IPS-20b (cell line): ENCODE measurements at regions not wholly inside any gene's neighbourhood (a gene's known extent, or its start where the extent isn't known, plus 50 kb on each side); places are given as distances from the start of the nearest gene placed in this dataset.

Source experiments
- H3K27ac ChIP-seq: one replicate; pipeline ENCODE4 v1.5.1; 2013; ENCODE audit warnings: low read length
- H3K27me3 ChIP-seq: 2 replicates; pipeline ENCODE4 v1.6.1; 2013; ENCODE audit warnings: mild to moderate bottlenecking, low read length, inconsistent platforms; ENCODE audit not compliant: insufficient read depth
- H3K36me3 ChIP-seq: 2 replicates; pipeline ENCODE4 v1.6.1; 2013; ENCODE audit warnings: low read depth, mild to moderate bottlenecking, inconsistent platforms, low read length, moderate library complexity; ENCODE audit not compliant: insufficient read depth
- H3K4me1 ChIP-seq: 2 replicates; pipeline ENCODE4 v1.6.1; 2013; ENCODE audit warnings: mild to moderate bottlenecking, control low read depth, inconsistent platforms, low read length, moderate library complexity; ENCODE audit not compliant: insufficient read depth
- H3K4me3 ChIP-seq: 2 replicates; pipeline ENCODE4 v1.5.1; 2013; ENCODE audit warnings: mild to moderate bottlenecking, low read length, inconsistent platforms
- H3K9ac ChIP-seq: 2 replicates; pipeline ENCODE4 v1.6.1; 2013; ENCODE audit warnings: low read depth, mild to moderate bottlenecking, inconsistent platforms, low read length, moderate library complexity
- H3K9me3 ChIP-seq: 2 replicates; pipeline ENCODE4 v1.6.1; 2013; ENCODE audit warnings: mild to moderate bottlenecking, low read depth, low read length, inconsistent platforms; ENCODE audit not compliant: insufficient read depth

DNA sequence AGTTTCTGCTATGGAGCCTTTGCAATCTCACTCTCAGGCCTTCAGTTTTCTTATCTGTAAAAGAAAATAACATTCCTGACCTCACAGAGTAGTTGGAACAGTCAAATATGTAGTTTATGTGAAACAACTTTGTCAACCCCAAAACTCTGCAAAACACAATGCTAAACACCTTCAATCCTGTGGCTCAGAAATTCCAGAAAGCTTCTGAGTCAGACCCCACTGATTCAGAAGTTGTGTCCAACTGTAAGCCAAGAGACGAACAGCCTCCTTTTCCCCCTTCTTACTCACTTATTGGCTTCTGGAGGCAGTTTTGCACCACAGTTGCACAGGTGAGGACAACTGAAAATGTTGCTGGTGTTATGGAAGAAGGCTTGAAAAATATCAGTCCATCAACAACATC lies 52.9 kb downstream of the TMSB4Y start:
- no peak overlapping the region for H3K9ac ChIP-seq
- H3K4me3 ChIP-seq, result no peak overlapping the region
- no peak overlapping the region for H3K27ac ChIP-seq
- H3K36me3 ChIP-seq, result peaks cover 61% of the 10 kb centered on the region
- H3K4me1 ChIP-seq, result no peaks in the 10 kb centered on the region
- no peaks in the 10 kb centered on the region for H3K27me3 ChIP-seq
- H3K9me3 ChIP-seq, result no peaks in the 10 kb centered on the region

DNA sequence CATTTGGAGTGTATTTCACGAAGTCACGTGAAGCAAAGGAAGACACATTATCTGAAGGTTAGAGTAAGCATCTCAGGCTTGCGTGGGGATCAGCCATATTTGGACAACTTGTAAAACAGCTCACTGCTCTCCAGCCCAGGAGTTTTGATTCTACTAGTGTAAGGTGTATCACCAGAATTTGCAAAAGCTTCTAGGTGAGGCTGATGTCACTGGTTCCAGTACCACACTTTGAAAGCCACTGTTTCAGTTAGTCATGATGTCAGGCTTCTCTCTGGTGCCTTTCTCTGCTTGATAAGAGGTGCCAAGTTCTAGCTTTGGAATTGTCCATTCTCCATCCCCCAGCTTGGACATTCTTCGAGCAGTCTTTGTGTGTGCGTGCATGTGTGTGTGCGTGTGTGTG lies 62.3 kb downstream of the TMSB4Y start:
- Histone ChIP-seq H3K36me3 (peaks cover 61% of the 10 kb centered on the region), H3K9me3 (no peaks in the 10 kb centered on the region), H3K4me1 (no peaks in the 10 kb centered on the region)

DNA sequence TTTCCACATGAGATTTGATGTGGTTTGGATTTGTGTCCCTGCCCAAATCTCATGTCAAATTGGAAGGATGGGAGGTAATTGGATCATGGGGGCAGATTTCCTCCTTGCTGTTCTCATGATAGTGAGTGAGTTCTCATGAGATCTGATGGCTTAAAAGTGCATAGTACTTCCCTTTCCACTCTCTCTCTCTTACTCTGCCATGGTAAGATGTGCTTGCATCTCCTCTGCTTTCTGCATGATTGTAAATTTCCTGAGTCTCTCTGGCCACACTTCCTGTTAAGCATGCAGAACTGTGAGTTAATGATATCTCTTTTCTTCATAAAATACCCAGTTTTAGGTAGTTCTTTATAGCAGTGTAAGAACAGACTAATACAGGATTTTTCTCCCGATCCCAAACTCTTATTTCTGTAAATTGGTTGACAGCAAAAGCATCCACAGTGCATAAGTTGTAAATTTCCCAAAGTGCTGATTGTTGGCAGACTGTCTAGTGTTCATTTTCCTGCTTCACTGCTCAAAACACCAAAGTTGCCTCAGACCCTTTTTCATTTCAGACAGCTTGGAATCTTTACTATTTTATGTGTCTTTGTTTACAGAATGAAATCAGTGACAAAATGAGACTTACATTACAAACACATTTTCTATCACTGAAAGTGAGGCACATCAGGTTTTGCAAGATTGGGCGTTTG lies 86.6 kb downstream of the TMSB4Y start:
- Histone ChIP-seq H3K9me3 (no peaks in the 10 kb centered on the region), H3K36me3 (peaks cover 40% of the 10 kb centered on the region), H3K4me3 (no peak overlapping the region), H3K4me1 (no peaks in the 10 kb centered on the region), H3K27me3 (no peaks in the 10 kb centered on the region), H3K27ac (no peak overlapping the region), H3K9ac (no peak overlapping the region)

More for the DNA sequence above, 62.3 kb downstream of the TMSB4Y start:
- Histone ChIP-seq H3K9ac (no peak overlapping the region), H3K4me3 (no peak overlapping the region), H3K27ac (no peak overlapping the region), H3K27me3 (no peaks in the 10 kb centered on the region)

DNA sequence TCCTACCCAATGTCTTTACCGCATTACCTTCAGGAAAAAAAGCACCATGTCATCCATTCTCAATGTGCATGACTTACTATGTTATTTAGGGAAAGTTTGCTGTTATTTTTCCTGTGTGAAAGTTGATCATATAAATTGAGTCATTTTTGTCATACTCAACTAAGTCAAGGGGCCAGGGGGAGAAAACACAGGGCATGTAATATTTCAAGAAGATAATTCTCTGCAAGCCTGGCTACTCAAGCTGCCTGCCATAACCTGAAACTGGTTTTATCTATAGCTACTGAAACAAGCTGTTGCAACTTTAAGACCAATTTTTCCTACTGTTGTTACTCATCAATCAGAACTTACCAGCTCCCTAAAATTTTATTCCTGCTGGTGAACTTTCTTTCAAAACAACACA lies 91.4 kb downstream of the TMSB4Y start:
- Histone ChIP-seq H3K9me3 (no peaks in the 10 kb centered on the region), H3K9ac (no peak overlapping the region)

DNA sequence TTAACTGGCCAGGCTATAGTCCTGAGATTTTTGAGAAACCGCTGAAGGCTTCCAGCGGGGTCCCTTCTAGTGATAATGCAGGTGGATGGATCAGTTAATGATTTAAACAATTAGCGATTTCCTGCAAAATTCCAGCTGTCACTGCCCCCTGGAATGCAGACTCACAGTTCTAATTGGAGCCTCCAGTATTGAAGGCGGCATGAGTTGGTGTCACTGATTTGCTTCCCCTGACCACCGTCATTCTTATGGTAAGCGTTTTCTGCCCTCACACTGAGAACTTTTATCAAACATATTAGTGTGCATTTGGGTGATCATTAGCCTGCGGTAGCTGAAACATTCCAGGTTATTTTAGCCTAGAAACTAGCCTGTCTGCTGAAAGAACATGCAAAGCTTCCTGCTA lies 99.1 kb downstream of the TMSB4Y start:
- Histone ChIP-seq H3K4me1 (peaks cover 40% of the 10 kb centered on the region), H3K4me3 (no peak overlapping the region), H3K27me3 (no peaks in the 10 kb centered on the region), H3K36me3 (peaks cover 12% of the 10 kb centered on the region), H3K27ac (no peak overlapping the region), H3K9me3 (no peaks in the 10 kb centered on the region), H3K9ac (no peak overlapping the region)

More for the DNA sequence above, 91.4 kb downstream of the TMSB4Y start:
- no peak overlapping the region for H3K4me3 ChIP-seq
- H3K27ac ChIP-seq, result no peak overlapping the region
- H3K4me1 ChIP-seq, result no peaks in the 10 kb centered on the region
- H3K36me3 ChIP-seq, result peaks cover 26% of the 10 kb centered on the region
- H3K27me3 ChIP-seq, result no peaks in the 10 kb centered on the region

DNA sequence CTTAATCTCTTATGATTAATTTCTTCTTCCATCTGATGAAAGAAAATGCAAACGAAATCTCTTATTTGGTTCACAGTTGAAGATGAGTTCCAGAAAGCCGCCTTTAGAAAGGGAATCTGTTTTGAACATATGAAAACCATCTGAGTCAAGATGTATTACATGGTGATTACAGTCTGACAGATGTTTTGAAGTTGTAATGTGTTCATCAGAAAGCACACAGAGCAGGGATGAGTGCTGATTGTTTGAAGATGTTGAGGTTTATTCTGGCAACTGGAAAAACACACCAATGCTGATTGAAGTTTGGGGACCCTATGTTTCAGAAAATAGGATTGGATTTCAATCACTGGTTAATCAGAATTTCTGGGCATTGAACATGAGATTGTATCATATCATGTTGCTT lies 99.7 kb downstream of the TMSB4Y start:
- Histone ChIP-seq H3K27ac (peak overlapping the region; percentile 94), H3K27me3 (no peaks in the 10 kb centered on the region), H3K9ac (peak overlapping the region; percentile 77), H3K4me1 (peaks cover 40% of the 10 kb centered on the region), H3K4me3 (peak overlapping the region; percentile 52; the same call in 1 of the 2 replicates), H3K36me3 (peaks cover 12% of the 10 kb centered on the region), H3K9me3 (no peaks in the 10 kb centered on the region)

DNA sequence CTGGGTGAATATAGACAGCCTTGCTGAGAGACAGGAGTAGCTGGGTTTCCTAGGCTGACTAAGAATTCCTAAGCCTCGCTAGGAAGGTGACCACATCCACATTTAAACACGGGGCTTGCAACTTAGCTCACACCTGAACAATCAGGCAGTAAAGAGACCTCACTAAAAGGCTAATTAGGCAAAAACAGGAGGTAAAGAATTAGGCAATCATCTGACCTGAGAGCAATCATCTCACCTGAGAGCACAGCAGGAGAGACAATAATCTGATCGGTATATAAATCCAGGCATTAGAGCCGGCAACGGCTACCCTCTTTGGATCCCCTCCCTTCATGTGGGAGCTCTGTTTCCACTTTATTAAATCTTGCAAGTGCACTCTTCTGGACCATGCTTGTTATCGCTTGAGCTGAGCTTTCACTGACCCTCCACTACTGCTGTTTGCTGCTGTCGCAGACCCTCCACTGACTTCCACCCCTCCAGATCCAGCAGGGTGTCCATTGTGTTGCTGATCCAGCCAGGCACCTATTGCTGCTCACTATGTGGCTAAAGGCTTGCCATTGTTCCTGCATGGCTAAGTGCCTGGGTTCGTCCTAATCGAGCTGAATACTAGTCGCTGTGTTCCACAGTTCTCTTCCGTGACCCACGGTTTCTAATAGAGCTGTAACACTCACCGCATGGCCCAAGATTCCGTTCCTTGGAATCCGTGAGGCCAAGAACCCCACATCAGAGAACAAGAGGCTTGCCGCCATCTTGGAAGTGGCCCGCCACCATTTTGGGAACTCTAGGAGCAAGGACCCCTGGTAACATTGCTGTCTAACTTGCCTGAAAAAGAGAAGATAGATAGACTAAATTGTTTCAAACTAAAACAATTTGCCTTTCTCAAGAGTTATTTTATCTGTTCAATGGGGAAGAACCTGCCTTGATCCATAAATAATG lies 100.7 kb downstream of the TMSB4Y start:
- Histone ChIP-seq H3K4me1 (peaks cover 40% of the 10 kb centered on the region), H3K27ac (peak overlapping the region; percentile 94), H3K36me3 (peaks cover 12% of the 10 kb centered on the region)

DNA sequence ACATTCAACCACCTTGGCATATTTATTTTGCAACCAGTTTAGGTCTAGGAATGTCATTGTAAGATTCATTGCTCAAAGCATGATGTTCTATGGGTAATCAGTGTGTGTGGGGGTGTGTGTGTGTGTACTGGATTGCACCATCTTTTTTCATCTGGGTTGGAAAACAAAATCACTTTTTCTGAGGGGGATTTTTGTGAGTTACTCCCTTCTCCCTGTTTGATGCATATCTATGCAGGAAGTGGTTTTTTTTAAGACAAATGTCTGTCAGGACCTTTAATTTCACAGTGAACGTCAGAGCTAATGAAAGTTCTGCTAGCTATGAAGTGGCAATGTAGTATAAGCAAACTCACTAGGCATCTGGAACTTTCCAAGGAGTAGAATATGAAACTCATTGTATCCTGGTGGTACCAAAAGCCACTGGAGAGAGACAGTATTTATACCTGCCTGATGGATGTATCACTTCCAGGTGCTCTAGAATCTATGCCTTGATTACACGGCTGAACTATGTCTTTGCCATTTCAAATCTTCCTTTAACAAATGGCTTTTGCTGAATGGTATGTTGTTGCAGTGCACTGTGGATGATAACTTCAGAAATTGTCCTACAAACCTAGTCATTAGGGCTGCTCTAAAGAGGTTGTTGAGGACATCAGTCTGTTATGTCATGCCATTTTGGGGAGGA lies 101.5 kb downstream of the TMSB4Y start:
- H3K27me3 ChIP-seq, result no peaks in the 10 kb centered on the region
- peak overlapping the region; percentile 94 for H3K27ac ChIP-seq
- peak overlapping the region; percentile 52; the same call in 1 of the 2 replicates for H3K4me3 ChIP-seq
- peaks cover 40% of the 10 kb centered on the region for H3K4me1 ChIP-seq
- no peaks in the 10 kb centered on the region for H3K9me3 ChIP-seq
- peaks cover 12% of the 10 kb centered on the region for H3K36me3 ChIP-seq
- H3K9ac ChIP-seq, result peak overlapping the region; percentile 77; the same call in 1 of the 2 replicates

More for the DNA sequence above, 100.7 kb downstream of the TMSB4Y start:
- no peaks in the 10 kb centered on the region for H3K27me3 ChIP-seq
- no peaks in the 10 kb centered on the region for H3K9me3 ChIP-seq
- peak overlapping the region; percentile 77 for H3K9ac ChIP-seq
- peak overlapping the region; percentile 52; the same call in 1 of the 2 replicates for H3K4me3 ChIP-seq

DNA sequence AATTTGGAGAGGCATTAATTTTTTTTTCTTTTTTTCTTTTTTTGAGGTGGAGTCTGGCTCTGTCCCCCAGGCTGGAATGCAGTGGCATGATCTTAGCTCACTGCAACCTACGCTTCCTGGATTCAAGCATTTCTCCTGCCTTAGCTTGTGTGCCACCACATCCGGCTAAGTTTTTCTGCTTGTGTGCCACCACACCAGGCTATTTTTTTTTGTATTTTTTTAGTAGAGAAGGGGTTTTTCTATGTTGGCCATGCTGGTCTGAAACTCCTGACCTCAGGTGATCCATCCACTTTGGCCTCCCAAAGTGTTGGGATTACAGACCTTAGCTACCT lies 102.0 kb downstream of the TMSB4Y start:
- H3K27ac ChIP-seq, result peak overlapping the region; percentile 94
- peaks cover 12% of the 10 kb centered on the region for H3K36me3 ChIP-seq
- H3K4me1 ChIP-seq, result peaks cover 39% of the 10 kb centered on the region
- H3K27me3 ChIP-seq, result no peaks in the 10 kb centered on the region
- no peak overlapping the region for H3K4me3 ChIP-seq
- no peaks in the 10 kb centered on the region; the same call in 1 of the 2 replicates for H3K9me3 ChIP-seq
- H3K9ac ChIP-seq, result peak overlapping the region; percentile 77; the same call in 1 of the 2 replicates

DNA sequence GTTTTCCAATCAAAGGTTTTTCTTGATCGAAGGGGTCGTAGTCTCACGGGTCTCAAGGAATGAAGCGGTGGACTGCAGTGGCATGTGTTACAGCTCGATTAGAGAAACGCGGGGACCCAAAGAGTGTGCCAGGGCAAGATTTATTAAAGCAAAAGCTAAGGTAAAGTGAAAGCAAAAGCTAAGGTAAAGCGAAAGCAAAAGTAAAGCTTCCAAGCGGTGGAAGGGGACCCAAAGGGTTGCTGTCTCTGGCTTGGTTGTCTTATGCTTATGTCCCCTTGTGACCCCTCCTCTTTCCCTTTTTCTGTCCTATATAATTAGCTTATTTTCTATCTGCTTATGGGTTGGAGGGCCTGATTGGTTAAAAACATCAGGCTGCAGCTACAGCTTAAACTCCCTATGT lies 126.4 kb downstream of the TMSB4Y start:
- Histone ChIP-seq H3K27ac (no peak overlapping the region), H3K4me3 (no peak overlapping the region), H3K36me3 (no peaks in the 10 kb centered on the region), H3K4me1 (no peaks in the 10 kb centered on the region), H3K27me3 (no peaks in the 10 kb centered on the region), H3K9me3 (no peaks in the 10 kb centered on the region), H3K9ac (no peak overlapping the region)

DNA sequence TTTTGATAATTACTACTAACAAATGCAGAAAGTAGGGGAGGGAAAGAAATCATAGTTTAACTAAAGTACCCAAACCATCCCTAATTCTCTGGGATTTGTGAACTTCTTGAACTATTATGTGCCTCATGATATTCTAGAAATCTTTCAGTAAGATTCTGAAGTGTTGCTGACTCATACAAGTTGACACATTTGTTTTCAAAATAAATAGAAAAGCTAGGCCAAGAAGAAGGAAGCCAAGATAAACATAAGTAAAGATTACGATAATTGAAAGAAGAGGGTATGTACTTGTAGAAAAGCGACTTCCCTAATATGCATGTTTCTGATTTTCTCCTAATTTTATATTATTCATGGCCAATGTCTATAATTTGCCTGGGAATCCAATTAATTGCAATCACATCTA lies 140.7 kb downstream of the TMSB4Y start:
- H3K9me3 ChIP-seq, result no peaks in the 10 kb centered on the region

More for the DNA sequence above, 140.7 kb downstream of the TMSB4Y start:
- no peaks in the 10 kb centered on the region for H3K27me3 ChIP-seq
- no peak overlapping the region for H3K27ac ChIP-seq
- no peak overlapping the region for H3K4me3 ChIP-seq
- H3K4me1 ChIP-seq, result no peaks in the 10 kb centered on the region
- H3K9ac ChIP-seq, result no peak overlapping the region
- peaks cover 24% of the 10 kb centered on the region; the same call in 1 of the 2 replicates for H3K36me3 ChIP-seq
